A673 (cell line): ENCODE measurements at regions not wholly inside any gene's neighbourhood (a gene's known extent, or its start where the extent isn't known, plus 50 kb on each side); places are given as distances from the start of the nearest gene placed in this dataset.

ENCODE experiments used
- EZH2 ChIP-seq: fragments of 200-600 bp; sonication (generic); IDR thresholded peaks from 2 replicates; pipeline ENCODE4 v1.6.1; 2017; ENCODE audit warnings: borderline replicate concordance, low read depth, mild to moderate bottlenecking, mixed read lengths, antibody characterized with exemption, low read length; ENCODE audit not compliant: poor library complexity, severe bottlenecking
- TF ChIP-seq, protein P1 (sequence below): fragments of 300-800, 200-600 bp; sonication (generic); conservative IDR thresholded peaks from 2 replicates; pipeline ENCODE4 v1.5.1; 2017; ENCODE audit warnings: low read depth, mild to moderate bottlenecking, antibody characterized with exemption, low read length, moderate library complexity, mixed read lengths

DNA sequence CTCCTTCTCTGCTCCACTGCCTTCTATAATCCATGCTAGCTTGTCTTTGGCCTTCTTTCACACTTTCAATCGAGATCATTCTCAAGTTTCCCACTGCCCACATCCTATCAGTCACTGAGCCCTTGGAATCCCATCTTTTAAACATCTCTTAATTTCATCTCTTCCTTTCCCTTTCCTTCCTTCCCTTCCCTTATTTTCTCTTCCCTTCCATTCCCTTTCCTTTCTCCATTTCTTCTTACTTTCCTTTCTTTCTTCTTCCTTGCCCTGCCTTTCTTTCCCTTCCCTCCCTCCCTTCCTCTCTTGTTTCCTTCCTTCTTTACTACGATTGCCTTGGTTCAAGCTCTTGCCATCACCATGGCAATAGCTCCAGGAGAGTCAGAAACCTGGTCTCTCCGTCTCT is 183.8 kb downstream of the EMP1 start:
- TF ChIP-seq, protein P1, sequence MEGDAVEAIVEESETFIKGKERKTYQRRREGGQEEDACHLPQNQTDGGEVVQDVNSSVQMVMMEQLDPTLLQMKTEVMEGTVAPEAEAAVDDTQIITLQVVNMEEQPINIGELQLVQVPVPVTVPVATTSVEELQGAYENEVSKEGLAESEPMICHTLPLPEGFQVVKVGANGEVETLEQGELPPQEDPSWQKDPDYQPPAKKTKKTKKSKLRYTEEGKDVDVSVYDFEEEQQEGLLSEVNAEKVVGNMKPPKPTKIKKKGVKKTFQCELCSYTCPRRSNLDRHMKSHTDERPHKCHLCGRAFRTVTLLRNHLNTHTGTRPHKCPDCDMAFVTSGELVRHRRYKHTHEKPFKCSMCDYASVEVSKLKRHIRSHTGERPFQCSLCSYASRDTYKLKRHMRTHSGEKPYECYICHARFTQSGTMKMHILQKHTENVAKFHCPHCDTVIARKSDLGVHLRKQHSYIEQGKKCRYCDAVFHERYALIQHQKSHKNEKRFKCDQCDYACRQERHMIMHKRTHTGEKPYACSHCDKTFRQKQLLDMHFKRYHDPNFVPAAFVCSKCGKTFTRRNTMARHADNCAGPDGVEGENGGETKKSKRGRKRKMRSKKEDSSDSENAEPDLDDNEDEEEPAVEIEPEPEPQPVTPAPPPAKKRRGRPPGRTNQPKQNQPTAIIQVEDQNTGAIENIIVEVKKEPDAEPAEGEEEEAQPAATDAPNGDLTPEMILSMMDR, result no peak
- no peak for TF ChIP-seq EZH2
